NOMO-1 (cell line): ENCODE measurements at regions not wholly inside any gene's neighbourhood (a gene's known extent, or its start where the extent isn't known, plus 50 kb on each side); places are given as distances from the start of the nearest gene placed in this dataset.

Experiments
- DNase-seq, 2 experiments: peaks; one replicate each; lab custom pipeline; 2025; ENCODE audit not compliant: unreplicated experiment in 2 of 2; lab: John Stamatoyannopoulos, UW

DNA sequence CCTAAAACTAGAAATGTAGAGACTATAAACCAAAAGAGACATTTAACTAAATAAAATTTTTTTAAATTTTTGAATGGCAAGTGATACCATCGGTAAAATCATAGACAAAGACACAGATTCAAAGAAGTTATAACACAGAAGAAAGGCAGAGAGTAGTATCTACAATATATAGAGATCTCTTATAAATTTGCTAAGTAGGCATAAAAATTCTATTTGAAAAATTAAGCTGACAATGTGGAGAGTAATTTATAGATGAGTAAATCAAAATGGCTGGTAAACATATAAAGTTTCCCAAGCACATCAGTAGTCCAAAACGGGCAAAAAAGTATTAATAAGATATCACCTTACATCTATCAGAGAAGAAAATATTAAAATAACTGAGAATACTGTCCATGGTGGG, 1061.0 kb downstream of the ADGRL2 start:
- DNase-seq, result no peak

DNA sequence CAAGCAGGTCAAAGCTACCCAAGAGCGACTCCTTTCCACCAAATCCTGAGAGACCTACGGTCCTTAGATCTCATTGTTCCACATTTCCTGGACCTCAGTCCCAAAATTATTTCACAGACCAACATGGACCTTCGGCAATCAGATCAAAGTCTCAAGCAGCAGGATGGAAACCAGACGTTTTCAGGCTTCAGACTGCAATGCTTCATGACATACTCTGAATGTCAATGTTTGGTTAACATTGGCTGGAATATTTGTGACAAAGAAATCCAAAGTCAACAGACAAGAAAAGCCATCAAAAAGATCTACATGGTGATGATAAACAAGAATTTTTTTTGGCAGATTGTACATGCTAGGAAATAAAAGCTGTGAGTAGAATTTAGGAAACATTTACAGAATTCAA, 1057.3 kb downstream of the ADGRL2 start:
- no peak for DNase-seq

DNA sequence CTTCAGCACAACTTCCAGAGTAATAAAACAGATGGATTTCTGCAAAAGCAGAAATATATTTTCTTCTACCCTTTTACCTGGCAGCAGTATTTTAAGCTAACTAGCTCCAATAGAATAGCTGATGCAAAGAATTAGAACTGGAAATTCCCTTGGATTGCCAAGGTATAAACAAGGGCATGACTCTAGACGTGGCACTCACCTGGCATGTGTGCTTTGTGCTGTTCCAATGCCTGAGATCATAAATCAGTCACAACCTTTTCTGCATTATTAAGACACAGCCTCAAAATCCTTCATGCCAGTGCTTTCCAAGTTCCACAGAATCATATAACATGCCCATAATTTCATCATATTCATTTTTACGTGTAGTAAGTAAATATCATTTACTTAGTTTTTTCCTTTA, 1048.7 kb downstream of the ADGRL2 start:
- DNase-seq, result no peak

DNA sequence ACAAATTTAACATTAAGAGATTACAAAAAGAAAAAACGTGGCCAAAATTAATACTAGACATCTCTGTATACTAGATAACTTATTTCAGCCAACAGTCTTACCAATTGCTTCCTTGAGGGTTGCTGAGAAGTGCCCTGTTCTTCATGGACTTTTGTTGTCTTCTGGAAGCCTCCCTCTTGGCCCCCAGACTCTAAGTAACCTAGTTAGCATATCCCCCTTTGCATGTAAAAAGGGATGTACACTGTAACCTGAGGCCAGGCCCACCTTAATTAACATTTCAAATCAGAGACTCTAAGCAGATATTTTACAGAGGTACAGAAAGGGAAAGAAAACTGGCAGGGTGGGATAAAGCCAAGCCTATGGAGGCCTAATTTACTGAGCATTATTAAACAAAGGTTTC, 1047.3 kb downstream of the ADGRL2 start:
- DNase-seq, result no peak

DNA sequence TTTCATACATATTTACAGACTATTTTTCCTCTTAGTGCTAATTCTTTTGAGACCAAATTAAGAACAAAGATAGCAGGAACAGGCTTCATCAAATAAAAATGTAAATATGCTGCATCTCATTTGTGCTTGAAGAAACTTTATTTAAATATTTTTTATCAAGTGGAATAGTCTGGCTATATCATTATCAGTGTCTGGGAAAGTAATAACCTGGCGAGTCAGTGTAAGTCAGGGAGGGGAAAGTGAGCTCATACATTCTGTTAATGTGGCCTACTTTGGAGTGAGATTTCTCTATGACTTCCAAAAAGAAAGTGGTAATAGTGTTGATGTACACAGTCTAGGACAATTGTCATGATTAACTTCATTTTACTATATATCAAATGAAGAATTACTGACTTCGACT, 1045.1 kb downstream of the ADGRL2 start:
- DNase-seq, result no peak

DNA sequence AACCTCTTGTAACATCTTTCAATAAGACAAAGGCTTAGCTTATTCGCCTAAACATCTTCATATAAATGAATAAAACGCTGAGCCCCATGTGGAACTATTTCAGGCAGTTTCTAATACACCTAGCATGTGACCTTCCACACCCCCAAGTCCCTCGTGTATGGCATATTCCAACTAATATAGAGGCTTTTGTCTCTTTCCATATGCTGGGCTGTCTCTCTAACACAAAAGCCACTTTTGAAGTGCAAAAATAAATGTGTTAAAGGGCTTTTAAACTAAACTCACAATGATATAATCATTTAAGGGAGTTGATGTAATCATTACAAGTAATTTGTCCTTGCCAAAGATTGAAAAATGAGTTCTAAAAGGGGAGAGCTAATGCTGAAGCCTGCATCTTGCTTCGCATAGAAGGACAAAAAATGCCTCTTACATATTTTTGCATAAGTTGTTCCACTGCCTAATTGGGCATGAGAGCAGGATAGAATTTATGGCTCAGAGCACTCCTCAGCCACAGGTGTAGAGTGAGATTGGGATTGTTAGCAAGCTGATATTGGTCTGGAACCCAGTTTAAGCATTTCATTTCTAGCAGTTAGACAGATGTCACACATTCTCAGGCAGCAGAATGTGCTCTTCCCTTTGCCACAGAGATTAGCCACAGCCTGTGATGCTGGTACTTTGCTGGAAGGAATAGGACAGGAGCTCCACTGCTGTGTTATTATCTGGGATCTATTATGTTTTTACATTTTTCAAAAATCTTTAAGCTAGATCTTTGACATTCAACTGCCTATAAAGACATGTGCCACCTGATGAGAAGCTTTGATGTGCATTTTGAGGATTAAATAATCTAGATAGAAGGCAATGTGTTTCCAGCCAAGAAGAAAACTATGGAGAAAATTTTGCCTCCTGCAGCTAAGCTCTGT, 1044.4 kb downstream of the ADGRL2 start:
- DNase-seq, result no peak

DNA sequence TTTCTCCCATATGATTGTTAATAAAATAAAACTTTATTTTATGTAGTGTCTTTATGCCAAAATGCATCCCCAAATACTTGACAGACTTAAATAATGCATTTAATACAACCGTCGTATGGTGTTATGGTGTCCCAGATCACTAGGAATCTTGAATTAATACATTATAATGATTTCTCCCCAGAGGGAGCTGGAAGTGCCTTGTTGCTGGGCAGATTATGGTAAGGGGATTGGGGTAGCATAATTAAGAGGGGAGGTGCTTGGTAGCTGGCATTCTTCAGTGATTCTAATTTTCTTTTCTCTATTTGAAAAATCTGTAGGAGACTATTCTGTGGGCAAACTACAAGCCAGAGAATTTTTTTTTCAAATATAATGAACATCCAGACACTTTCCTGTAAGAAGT, 1043.7 kb downstream of the ADGRL2 start:
- no peak for DNase-seq

DNA sequence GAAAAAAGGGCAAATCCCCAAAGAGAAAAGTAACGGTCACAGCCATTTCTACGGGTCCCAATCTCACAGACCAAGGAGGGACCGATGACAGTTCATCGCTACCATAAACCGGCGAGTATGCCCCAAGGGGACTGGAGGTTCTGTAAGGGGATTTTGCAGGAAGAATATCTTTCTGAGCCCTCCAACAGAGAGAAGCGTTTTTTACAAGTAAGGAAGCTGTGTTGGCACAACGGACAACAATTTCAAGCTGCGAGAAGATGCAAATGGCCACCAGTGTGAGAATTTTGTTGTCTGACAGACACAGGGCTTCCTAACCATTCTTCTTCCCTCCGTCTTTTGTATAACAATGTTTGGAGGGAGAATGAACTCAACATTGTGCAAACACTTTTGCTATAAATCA, 1043.1 kb downstream of the ADGRL2 start:
- DNase-seq, result no peak

DNA sequence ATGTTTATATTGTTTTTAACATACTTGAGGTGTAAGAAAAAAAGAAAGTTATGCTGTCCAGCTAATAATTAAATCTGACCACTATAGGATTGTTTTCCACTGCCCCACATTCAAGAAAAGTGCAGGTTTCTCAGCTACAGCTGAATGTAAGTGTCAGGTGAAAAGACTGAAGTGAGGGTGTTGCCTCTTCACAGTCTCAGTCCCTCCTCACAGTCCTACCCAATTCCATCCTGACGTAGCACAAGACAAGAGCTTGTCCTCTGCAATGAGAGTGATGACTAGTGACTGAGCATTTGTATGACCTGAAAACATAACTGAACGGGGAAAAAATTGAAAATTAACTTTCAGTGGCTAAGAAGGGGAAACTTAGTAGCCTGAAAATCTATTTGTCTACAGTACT, 1039.5 kb downstream of the ADGRL2 start:
- no peak for DNase-seq

DNA sequence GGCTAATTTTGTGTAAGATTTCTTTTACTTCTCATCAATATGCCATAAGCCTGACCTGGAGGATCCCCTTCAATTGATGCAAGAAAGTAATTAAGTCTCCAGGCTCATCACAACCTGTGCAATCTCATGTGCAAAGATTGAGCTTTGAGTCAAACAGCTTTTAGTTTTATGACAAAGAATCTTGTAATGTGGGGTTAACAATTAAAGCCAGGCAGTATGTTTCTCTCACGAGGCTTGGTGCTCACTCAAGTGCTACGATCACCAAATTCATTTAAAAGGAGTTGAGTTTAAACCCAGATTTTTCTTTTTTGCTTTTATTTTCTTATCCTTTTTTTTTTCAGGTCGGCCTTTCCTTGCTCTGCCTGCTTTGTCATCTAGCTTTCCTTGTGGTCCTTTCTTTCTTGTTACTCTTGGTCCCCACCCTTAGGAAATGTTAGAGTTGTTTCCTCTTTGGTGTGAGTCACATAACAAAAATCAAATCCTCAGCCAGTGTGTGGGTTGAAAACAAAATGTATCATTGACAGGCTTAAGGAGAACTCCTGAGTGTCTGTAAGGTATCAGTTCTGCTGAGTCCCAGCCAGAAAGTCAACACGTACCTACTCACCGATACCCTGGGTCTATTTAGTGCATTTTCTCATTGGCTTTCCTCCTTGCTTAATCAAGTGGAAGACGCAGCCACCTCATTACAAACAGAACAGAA, 1037.2 kb downstream of the ADGRL2 start:
- DNase-seq, result no peak

DNA sequence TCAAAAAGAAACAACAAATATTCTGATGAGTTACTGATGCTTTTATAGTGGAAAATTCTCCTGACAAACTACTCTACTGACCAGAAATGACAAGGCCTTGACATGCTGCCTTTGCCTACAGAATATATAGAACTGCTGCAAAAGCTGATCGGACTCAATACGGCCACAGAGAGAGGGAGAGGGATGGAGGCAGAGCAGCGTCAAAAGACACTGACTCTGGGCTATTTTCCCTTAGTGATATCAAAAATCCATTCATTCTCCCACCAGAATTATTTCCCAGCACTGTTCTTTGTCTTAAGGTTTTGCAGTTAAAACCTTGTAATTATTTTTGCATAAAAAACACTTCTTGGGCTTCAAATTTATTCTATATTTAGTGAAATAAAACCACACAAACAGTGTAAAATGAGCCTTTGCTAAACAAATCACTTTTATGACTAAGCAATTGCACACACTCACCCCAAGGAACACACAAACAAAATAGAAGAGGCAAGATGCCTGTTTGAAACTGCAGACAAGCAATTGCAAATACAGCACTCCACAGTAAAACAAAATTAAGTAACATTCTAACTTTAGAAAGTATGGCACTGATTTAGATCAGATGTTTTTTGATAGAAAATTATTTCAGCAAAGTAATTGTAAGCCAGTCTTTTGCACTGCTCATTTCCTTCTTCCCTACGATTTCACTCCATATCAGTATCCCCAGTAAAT, 1036.4 kb downstream of the ADGRL2 start:
- no peak for DNase-seq

DNA sequence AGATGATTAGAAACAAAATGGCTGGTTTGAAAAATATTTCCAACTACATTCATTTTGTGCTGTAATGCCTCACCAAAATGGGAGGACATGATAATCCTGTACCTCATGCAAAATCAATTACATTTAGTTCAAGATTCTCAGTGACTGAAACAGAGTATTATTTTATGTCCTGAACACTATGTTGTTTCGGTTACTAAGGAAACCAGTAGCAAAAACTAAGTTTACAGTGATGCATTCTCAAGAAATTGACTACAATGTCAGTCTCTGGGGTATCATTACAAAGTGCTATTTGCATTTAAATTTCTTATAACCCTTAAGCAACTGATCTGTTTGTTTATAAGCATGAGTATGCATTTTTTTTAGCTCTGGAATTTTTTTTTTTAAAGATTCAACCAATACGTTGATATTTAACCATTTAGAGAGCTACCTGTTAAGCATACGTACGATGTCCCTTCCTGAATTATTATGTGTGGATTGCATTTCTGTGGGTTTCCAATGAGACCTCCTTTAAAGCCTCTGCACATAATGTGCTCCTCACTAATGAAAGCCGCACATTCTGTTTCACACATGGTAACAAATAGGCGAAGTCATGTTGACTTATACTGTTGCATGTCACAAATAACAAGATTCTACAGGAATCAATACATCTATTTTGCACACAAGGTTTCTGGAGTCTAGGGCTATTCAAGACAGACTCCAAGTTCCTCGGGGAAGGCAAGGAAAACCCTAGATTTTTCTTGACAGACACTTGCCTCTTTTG, 1035.7 kb downstream of the ADGRL2 start:
- DNase-seq, result no peak

DNA sequence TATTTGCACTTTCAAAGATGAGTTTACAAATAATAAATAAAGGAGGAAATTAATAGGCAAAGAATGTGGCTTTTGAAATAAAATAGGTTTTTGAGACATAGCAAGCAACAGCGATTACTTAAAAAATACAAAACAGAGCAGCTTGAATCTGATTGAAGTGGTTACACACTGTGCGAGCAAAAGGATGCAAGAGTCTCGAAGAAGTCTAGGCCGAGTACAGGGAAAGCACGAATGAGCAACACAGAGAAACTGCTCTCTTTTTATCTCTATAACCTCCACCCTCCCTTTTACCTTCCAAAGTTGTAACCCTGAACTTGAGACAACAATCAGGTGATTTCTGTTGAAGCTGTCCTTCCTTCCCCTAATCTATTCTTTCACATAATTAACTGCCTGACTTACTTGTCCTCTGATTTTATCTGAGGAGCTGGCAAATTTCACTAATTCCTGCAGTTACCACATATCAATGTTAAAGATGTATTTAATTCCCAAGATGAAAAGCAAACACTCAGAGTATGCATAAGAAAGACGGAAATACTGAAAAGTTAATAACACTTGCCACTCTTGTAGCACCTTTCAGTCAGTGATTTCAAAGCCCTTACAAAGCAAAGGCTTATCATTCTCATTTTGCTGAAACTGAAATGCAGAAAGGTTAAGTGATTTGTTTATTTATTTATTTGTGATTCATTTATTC, 1030.1 kb downstream of the ADGRL2 start:
- DNase-seq, result no peak

DNA sequence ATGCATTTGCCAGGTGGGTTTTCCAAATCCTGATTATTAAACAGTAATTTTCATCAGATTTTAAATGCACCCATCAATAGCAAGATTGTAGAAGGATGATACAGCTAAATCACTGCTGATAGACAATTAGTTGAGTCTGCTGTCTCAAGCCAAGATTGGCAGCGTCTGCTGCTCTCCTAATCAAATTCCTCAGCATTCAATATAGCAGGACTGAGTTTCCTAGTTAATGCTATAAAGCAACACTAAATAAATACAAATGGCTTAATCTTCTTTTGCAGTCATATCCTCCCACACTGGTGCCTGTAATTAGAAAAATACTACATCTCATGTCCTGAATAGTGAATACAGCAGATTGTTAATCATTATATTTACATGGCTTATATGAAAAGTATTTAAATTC, 1028.8 kb downstream of the ADGRL2 start:
- no peak for DNase-seq

DNA sequence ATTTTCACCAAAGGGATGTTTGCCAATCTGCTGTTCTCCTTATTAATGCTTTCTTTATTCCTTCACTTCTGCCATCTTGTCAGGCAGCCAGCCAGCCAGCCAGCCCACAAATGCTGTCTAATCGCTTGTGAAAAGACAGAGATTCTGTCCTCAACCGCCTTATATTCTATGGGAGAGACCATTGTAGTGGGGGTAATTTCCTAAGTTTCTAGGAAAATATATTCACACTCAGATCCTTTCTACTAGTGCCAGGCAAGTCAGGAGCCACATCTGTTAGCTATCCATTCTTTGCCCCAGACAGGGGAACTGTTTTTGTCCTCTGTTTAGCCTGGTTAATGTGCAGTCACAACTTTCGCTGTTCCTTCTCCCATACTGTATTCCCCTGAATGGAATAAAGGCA, 1023.1 kb downstream of the ADGRL2 start:
- DNase-seq, result no peak

DNA sequence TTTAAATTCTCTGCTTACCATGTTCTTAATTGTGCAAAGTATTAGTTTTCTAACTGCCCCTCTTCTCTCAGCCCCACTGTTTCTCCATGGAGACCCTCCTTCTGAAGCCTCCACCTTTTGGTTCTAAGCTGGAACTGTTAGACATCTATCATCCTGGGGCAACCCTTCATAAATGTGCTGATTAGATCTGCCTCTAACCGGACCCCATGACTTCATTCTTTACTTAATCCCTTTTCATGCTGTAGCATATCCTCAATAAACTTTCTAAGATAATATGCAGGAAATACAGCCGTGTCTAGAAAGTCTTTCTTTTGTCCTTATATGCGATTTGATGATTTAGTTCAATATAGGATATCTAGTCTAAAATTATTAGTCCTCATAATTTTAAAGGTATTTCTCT, 1020.1 kb downstream of the ADGRL2 start:
- DNase-seq, result no peak

DNA sequence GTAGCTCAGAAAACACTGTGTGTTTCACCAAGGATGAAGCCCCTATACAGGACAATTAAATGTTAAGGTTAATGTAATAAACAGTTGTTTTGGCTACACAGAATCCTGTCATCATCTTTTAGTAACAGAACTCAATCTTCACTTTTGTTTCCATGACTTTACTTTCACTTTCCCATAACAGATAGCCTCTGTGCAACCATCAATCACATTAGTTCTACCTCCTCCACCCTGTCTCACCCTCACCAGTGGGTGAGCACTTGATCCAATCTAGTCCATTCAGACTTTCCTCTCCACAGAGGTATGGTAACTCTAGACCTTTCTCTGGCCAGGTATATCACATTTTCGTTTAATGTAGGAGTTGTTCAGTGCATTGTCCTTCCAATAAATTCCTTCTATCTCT, 1018.5 kb downstream of the ADGRL2 start:
- no peak for DNase-seq

DNA sequence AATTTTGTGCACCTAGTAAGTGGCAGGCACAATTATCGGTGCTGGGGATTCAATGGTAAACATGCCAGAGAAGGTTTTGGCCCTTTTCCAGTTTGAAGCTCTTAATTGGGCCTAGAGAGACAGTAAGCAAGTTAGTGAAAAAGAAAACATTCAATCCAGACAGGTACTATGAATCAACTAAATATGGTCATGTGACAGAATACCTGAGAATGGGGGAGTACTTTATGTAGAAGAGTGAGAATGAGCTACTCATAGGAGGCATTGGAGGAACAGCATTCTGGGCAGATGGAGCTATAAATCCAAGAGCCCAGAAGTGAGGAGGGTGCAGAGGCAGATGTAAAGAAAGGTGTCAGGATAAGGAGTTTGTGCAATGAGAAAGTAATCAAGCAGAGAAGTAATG, 1017.9 kb downstream of the ADGRL2 start:
- no peak for DNase-seq

DNA sequence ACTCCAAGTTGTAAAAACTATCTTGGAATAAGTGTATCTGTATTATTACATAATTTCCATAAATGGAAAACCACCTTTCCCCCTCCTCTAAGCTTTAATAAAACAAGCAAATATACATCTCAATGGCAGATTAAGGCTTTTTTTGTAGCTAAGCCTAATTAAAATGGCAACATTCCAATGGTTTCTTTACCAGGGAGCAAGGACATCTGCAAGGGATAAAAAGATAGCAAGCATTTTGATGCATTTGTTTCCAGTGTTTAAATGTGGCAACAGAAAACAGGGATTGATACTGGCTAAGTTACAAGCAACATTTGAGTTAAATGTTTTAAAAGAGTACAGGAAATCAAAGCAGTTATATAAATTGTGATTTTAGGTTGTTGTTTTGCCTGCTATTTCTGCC, 1012.7 kb downstream of the ADGRL2 start:
- no peak for DNase-seq

DNA sequence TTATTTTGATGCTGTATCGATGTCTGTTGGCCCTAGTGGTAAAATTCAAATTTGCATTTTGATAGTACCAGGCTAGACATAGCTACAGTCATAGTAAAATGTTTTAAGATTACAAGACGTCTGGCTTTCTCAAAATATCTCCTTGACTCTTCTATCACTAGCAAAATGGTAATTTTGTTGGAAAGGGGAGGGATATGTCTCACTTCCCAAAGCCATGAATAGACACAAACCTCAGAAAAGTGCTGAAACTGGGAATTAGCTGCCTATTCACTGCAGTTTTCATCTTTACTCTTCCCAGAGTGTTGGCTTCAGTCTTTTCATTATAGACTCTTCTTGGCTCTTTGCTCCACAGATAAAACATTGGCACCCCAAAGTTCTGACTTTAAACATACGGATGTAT, 1009.9 kb downstream of the ADGRL2 start:
- no peak for DNase-seq
